Keratinocyte (primary cell): ENCODE measurements at regions not wholly inside any gene's neighbourhood (a gene's known extent, or its start where the extent isn't known, plus 50 kb on each side); places are given as distances from the start of the nearest gene placed in this dataset.

ENCODE experiments used
- EZH2 ChIP-seq: IDR thresholded peaks from one replicate; pipeline ENCODE4 v1.6.1; 2012; ENCODE audit warnings: inconsistent platforms, mild to moderate bottlenecking, low read length, moderate library complexity
- TF ChIP-seq, protein P1 (sequence below), 3 experiments: IDR thresholded peaks in 1 of 3; conservative IDR thresholded peaks in 1 of 3; optimal IDR thresholded peaks in 1 of 3; 2 replicates in 2 of 3; 3 replicates in 1 of 3; pipeline versions ENCODE3 to v1.5.1; 2011; ENCODE audit warnings: low read length in 3 of 3, mild to moderate bottlenecking in 3 of 3, moderate library complexity in 2 of 3, control low read depth in 1 of 3, inconsistent platforms in 1 of 3; ENCODE audit not compliant: insufficient read depth in 2 of 3; ENCODE audit errors: extremely low read depth in 1 of 3

- TF ChIP-seq, protein P1, sequence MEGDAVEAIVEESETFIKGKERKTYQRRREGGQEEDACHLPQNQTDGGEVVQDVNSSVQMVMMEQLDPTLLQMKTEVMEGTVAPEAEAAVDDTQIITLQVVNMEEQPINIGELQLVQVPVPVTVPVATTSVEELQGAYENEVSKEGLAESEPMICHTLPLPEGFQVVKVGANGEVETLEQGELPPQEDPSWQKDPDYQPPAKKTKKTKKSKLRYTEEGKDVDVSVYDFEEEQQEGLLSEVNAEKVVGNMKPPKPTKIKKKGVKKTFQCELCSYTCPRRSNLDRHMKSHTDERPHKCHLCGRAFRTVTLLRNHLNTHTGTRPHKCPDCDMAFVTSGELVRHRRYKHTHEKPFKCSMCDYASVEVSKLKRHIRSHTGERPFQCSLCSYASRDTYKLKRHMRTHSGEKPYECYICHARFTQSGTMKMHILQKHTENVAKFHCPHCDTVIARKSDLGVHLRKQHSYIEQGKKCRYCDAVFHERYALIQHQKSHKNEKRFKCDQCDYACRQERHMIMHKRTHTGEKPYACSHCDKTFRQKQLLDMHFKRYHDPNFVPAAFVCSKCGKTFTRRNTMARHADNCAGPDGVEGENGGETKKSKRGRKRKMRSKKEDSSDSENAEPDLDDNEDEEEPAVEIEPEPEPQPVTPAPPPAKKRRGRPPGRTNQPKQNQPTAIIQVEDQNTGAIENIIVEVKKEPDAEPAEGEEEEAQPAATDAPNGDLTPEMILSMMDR (optimal IDR thresholded peaks at IDR 0.05 in 1 of 3, IDR thresholded peaks at IDR 0.05 in 1 of 3, conservative IDR thresholded peaks at IDR 0.05 in 1 of 3; ENCODE audit: extremely low read depth in 1 of 3, insufficient read depth in 2 of 3, low read length in 3 of 3) = no peak
- TF ChIP-seq EZH2 = no peak
Measured at GRCh38 chr10:113305871-113306270, 247.0 kb upstream of the HABP2 start.
